H1 (cell line): ENCODE measurements at regions not wholly inside any gene's neighbourhood (a gene's known extent, or its start where the extent isn't known, plus 50 kb on each side); places are given as distances from the start of the nearest gene placed in this dataset.

Experiments
- CTCF ChIA-PET: fragments of 300-600 bp; sonication (Branson Sonifier 250); formaldehyde crosslinking; loops from one replicate; lab custom pipeline; 2021; ENCODE audit not compliant: partially characterized antibody; lab: Charles Lee
- POLR2A ChIA-PET: fragments of 300-600 bp; sonication (Branson Sonifier 250); formaldehyde crosslinking; loops from one replicate; lab custom pipeline; 2021; ENCODE audit warnings: inconsistent platforms; ENCODE audit not compliant: partially characterized antibody; lab: Charles Lee
- DNase-seq, 2 experiments: peaks; one replicate each; pipeline versions ENCODE4 v3.0.0 to v3.0.0-alpha.2; 2010 to 2022; ENCODE audit warnings: low spot score in 2 of 2, low read depth in 1 of 2, mixed read lengths in 1 of 2
- FAIRE-seq: peaks from 2 replicates; lab custom pipeline; 2011; peaks lifted over from hg19 to GRCh38; lab: Jason Lieb, UNC
- H2AFZ ChIP-seq: 2 replicates; pipeline ENCODE4 v1.8.1; 2012; ENCODE audit warnings: low read length, inconsistent platforms
- H2AK5ac ChIP-seq: 2 replicates; pipeline ENCODE4 v1.6.1; 2013; ENCODE audit warnings: low read depth, low read length
- H2BK120ac ChIP-seq: replicated peaks from 2 replicates; pipeline ENCODE3; 2013; ENCODE audit warnings: low read depth, low read length, inconsistent platforms
- H2BK12ac ChIP-seq: 2 replicates; pipeline ENCODE4 v1.6.1; 2013; ENCODE audit warnings: low read depth, low read length
- H2BK15ac ChIP-seq: 2 replicates; pipeline ENCODE4 v1.6.1; 2013; ENCODE audit warnings: low read length
- H2BK20ac ChIP-seq: 2 replicates; pipeline ENCODE4 v1.6.1; 2013; ENCODE audit warnings: low read length
- H2BK5ac ChIP-seq: 2 replicates; pipeline ENCODE4 v1.6.1; 2013; ENCODE audit warnings: low read depth, low read length
- H3K14ac ChIP-seq: 2 replicates; pipeline ENCODE4 v1.6.1; 2013; ENCODE audit warnings: inconsistent platforms; ENCODE audit not compliant: insufficient read length
- H3K18ac ChIP-seq: 2 replicates; pipeline ENCODE4 v1.6.1; 2013; ENCODE audit warnings: low read length; ENCODE audit errors: extremely low read depth
- H3K23ac ChIP-seq: 2 replicates; pipeline ENCODE4 v1.6.1; 2013; ENCODE audit warnings: inconsistent platforms; ENCODE audit not compliant: insufficient read length
- H3K23me2 ChIP-seq: 2 replicates; pipeline ENCODE4 v1.6.1; 2013; ENCODE audit warnings: low read depth, low read length
- H3K27ac ChIP-seq: 2 replicates; pipeline ENCODE4 v1.6.1; 2011; ENCODE audit warnings: low read depth, low read length, inconsistent platforms
- H3K27me3 ChIP-seq, 4 experiments: replicated peaks in 1 of 4; 1 replicate in 1 of 4; 2 replicates in 3 of 4; pipeline versions ENCODE4 v1.6.1 to v1.8.1; 2011 to 2013; ENCODE audit warnings: low read length in 3 of 4, mild to moderate bottlenecking in 3 of 4, inconsistent platforms in 2 of 4, mixed read lengths in 2 of 4, moderate library complexity in 1 of 4; ENCODE audit not compliant: control insufficient read depth in 3 of 4, insufficient read depth in 3 of 4; ENCODE audit errors: extremely low read depth in 1 of 4
- H3K36me3 ChIP-seq, 4 experiments: 2 replicates each; pipeline versions ENCODE4 v1.6.1 to v1.8.1; 2011 to 2013; ENCODE audit warnings: mild to moderate bottlenecking in 4 of 4, low read length in 3 of 4, moderate library complexity in 2 of 4, control low read depth in 1 of 4, inconsistent platforms in 1 of 4; ENCODE audit not compliant: insufficient read depth in 4 of 4, control insufficient read depth in 2 of 4
- H3K4ac ChIP-seq: replicated peaks from 2 replicates; pipeline ENCODE3; 2013; ENCODE audit warnings: low read length, low read depth, mixed read lengths, inconsistent platforms; ENCODE audit not compliant: insufficient read length
- H3K4me1 ChIP-seq, 4 experiments: replicated peaks in 1 of 4; 1 replicate in 1 of 4; 2 replicates in 3 of 4; pipeline versions ENCODE4 v1.6.1 to v1.8.1; 2011 to 2013; ENCODE audit warnings: low read length in 3 of 4, inconsistent platforms in 2 of 4, mixed read lengths in 1 of 4; ENCODE audit not compliant: insufficient read depth in 4 of 4, control insufficient read depth in 3 of 4
- H3K4me2 ChIP-seq, 2 experiments: 2 replicates each; pipeline versions ENCODE4 v1.6.1 to v1.8.1; 2011 to 2013; ENCODE audit warnings: low read depth in 2 of 2, low read length in 2 of 2, control low read depth in 1 of 2, inconsistent platforms in 1 of 2, mild to moderate bottlenecking in 1 of 2; ENCODE audit not compliant: insufficient read depth in 1 of 2
- H3K4me3 ChIP-seq, 4 experiments: fragments of 200-600, 300-600 bp in 1 of 4; sonication (generic), shearing (Covaris generic), sonication (Bioruptor Twin) in 1 of 4; 2 replicates each; pipeline versions ENCODE4 v1.5.1 to v1.8.1; 2011 to 2016; ENCODE audit warnings: low read length in 4 of 4, low read depth in 3 of 4, control low read depth in 2 of 4, inconsistent platforms in 2 of 4, mild to moderate bottlenecking in 2 of 4, mixed read lengths in 1 of 4, moderate library complexity in 1 of 4; ENCODE audit not compliant: insufficient read depth in 2 of 4; ENCODE audit errors: extremely low read depth in 1 of 4
- H3K56ac ChIP-seq: replicated peaks from 2 replicates; pipeline ENCODE3; 2013; ENCODE audit warnings: low read depth, mild to moderate bottlenecking, mixed read lengths, low read length, inconsistent platforms; ENCODE audit not compliant: insufficient read length
- H3K79me1 ChIP-seq: 2 replicates; pipeline ENCODE4 v1.6.1; 2013; ENCODE audit warnings: low read depth, low read length, control low read depth
- H3K79me2 ChIP-seq, 2 experiments: 2 replicates each; pipeline versions ENCODE4 v1.6.1 to v1.8.1; 2012 to 2013; ENCODE audit warnings: low read length in 2 of 2, mild to moderate bottlenecking in 2 of 2, inconsistent platforms in 1 of 2; ENCODE audit not compliant: insufficient read depth in 2 of 2, control insufficient read depth in 1 of 2
- H3K9ac ChIP-seq, 4 experiments: replicated peaks in 1 of 4; 1 replicate in 1 of 4; 2 replicates in 3 of 4; pipeline versions ENCODE4 v1.6.1 to v1.8.1; 2011 to 2013; ENCODE audit warnings: low read depth in 3 of 4, low read length in 3 of 4, control low read depth in 2 of 4, mild to moderate bottlenecking in 2 of 4, moderate library complexity in 2 of 4, inconsistent platforms in 1 of 4; ENCODE audit errors: extremely low read depth in 1 of 4
- H3K9me3 ChIP-seq, 2 experiments: 2 replicates each; pipeline versions ENCODE4 v1.6.1 to v1.8.1; 2012 to 2013; ENCODE audit warnings: mild to moderate bottlenecking in 2 of 2, moderate library complexity in 2 of 2, control low read depth in 1 of 2, inconsistent platforms in 1 of 2, low read depth in 1 of 2, low read length in 1 of 2, mixed read lengths in 1 of 2; ENCODE audit not compliant: insufficient read depth in 2 of 2
- H4K20me1 ChIP-seq, 2 experiments: replicated peaks in 1 of 2; 2 replicates each; pipeline versions ENCODE3 to v1.8.1; 2011 to 2013; ENCODE audit warnings: inconsistent platforms in 2 of 2, low read length in 2 of 2, mild to moderate bottlenecking in 1 of 2; ENCODE audit not compliant: insufficient read depth in 2 of 2, control insufficient read depth in 1 of 2
- H4K5ac ChIP-seq: 2 replicates; pipeline ENCODE4 v1.6.1; 2013; ENCODE audit warnings: low read length, low read depth, mixed read lengths, inconsistent platforms; ENCODE audit not compliant: insufficient read length
- H4K8ac ChIP-seq: 2 replicates; pipeline ENCODE4 v1.8.0; 2013; ENCODE audit warnings: mild to moderate bottlenecking, moderate library complexity, low read length, inconsistent platforms; ENCODE audit not compliant: insufficient read depth; ENCODE audit errors: extremely low read depth
- H4K91ac ChIP-seq: replicated peaks from 2 replicates; pipeline ENCODE3; 2013; ENCODE audit warnings: low read length, mixed read lengths, inconsistent platforms; ENCODE audit not compliant: insufficient read length
- CEBPB ChIP-seq: IDR thresholded peaks from 2 replicates; pipeline ENCODE4 v1.6.1; 2012; ENCODE audit warnings: low read depth, low read length
- E2F6 ChIP-seq: IDR thresholded peaks from 2 replicates; pipeline ENCODE4 v1.6.1; 2012; ENCODE audit warnings: inconsistent platforms
- HDAC6 ChIP-seq: IDR thresholded peaks from one replicate; pipeline ENCODE4 v1.7.1; 2012; ENCODE audit warnings: low read depth, mild to moderate bottlenecking, inconsistent platforms, low read length, moderate library complexity
- NRF1 ChIP-seq: IDR thresholded peaks from 2 replicates; pipeline ENCODE4 v1.6.1; 2011; ENCODE audit warnings: mild to moderate bottlenecking, low read depth, low read length, improper control_type of control experiment
- RNF2 ChIP-seq: fragments of 200-900, 300-1000 bp; sonication (generic); IDR thresholded peaks from 2 replicates; pipeline ENCODE4 v1.7.1; 2016; ENCODE audit warnings: borderline replicate concordance, low read depth, mild to moderate bottlenecking, antibody characterized with exemption, low read length; ENCODE audit not compliant: poor library complexity, severe bottlenecking; ENCODE audit errors: missing control alignments
- SAP30 ChIP-seq: fragments of 300-600 bp; sonication (generic); IDR thresholded peaks from 2 replicates; pipeline ENCODE4 v1.7.1; 2012; ENCODE audit warnings: low read length, moderate library complexity, mild to moderate bottlenecking, inconsistent platforms; ENCODE audit not compliant: insufficient read depth, insufficient replicate concordance
- SIRT6 ChIP-seq: IDR thresholded peaks from one replicate; pipeline ENCODE4 v1.7.1; 2012; ENCODE audit warnings: low read length, inconsistent platforms
- USF2 ChIP-seq: IDR thresholded peaks from 2 replicates; pipeline ENCODE4 v1.6.1; 2011; ENCODE audit warnings: low read length, improper control_type of control experiment
- YY1 ChIP-seq: IDR thresholded peaks from 2 replicates; pipeline ENCODE4 v1.6.1; 2011; ENCODE audit warnings: low read depth, mild to moderate bottlenecking, low read length
- WGBS, 2 experiments: shearing (Covaris generic) in 1 of 2; methylation state at CpG; one replicate each; pipeline versions ENCODE4 v1.1.6 to v1.1.7; 2013 to 2015; ENCODE audit warnings: low lambda C conversion rate in 2 of 2, mixed read lengths in 2 of 2, inconsistent platforms in 1 of 2, low coverage in 1 of 2, missing lambda C conversion rate in 1 of 2; ENCODE audit not compliant: insufficient replicate concordance in 2 of 2, insufficient coverage in 1 of 2, insufficient read length in 1 of 2; ENCODE audit errors: extremely low coverage in 1 of 2, missing lambda C conversion rate in 1 of 2; 5-methylcytosine and 5-hydroxymethylcytosine counted together
- TF ChIP-seq, protein P1 (sequence below): IDR thresholded peaks from 2 replicates; pipeline ENCODE4 v1.6.1; 2012; ENCODE audit warnings: low read length, inconsistent platforms

DNA sequence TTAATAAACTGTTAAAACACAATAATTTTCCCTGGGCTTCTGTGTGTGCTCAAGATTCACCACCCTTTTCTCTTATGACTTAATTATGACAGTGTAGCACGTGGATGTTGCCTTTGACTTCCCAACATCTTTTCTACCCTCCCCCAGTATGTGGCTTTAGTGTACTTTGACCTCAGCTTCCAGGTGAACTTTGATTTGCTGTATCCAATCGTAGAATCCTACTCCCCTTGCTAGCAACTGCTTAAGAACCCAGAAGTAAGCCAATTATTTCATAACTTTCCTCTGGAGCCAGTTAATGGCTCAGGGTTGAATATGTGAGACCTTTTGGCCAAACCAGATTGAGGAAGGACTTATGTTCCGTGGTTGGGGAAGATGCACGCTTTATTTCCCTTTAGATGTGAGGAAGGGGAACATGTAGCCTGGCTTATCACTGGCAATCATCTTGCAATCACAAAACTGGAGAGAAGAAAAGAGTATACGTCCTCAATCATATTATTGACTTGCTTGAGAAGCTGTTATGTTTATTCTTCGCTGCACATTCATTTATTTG lies 259.6 kb upstream of the ATP2B1 start:
- Histone ChIP-seq H2BK15ac (no peak overlapping the region), H3K9me3 (no peaks in the 10 kb centered on the region), H2BK120ac (no peak overlapping the region), H3K56ac (no peak overlapping the region), H3K4me3 (no peak overlapping the region), H3K27ac (no peak overlapping the region), H2AFZ (no peak overlapping the region), H2BK12ac (no peak overlapping the region), H4K5ac (no peak overlapping the region), H4K20me1 (no peaks in the 10 kb centered on the region), H3K36me3 (no peaks in the 10 kb centered on the region; a peak in 1 of 8 replicates), H3K79me2 (no peaks in the 10 kb centered on the region), H2AK5ac (no peak overlapping the region), H3K79me1 (no peaks in the 10 kb centered on the region), H2BK20ac (no peak overlapping the region), H3K14ac (no peak overlapping the region), H4K91ac (peak overlapping the region; percentile 66), H3K23me2 (no peaks in the 10 kb centered on the region; the same call in 1 of the 2 replicates), H2BK5ac (no peak overlapping the region), H4K8ac (no peak overlapping the region), H3K4me2 (no peak overlapping the region), H3K4ac (no peak overlapping the region), H3K4me1 (peaks cover 0 to 13% (median 10%) of the 10 kb centered on the region in 4 experiments; a peak in 5 of 7 replicates), H3K27me3 (no peaks in the 10 kb centered on the region), H3K23ac (no peak overlapping the region), H3K18ac (no peak overlapping the region), H3K9ac (no peak overlapping the region)
- DNase-seq (no peak), FAIRE-seq (no peak)
- ChIA-PET CTCF (interaction anchor here (0.5 to 1.3 kb wide), 4 partner anchors 15 to 136 kb away, joined by 3 read pairs; no protein-coding TSS in a partner anchor), POLR2A (no interaction called here)
- 96% methylated on average over 6 of the region's 6 CpGs; no CpG with 5 or more reads in 1 of the 2 experiments for WGBS, 2 experiments
- TF ChIP-seq SAP30: no peak
- no peak for TF ChIP-seq RNF2
- TF ChIP-seq USF2: no peak
- TF ChIP-seq E2F6: no peak
- TF ChIP-seq HDAC6: no peak
- TF ChIP-seq CEBPB: no peak
- TF ChIP-seq, protein P1, sequence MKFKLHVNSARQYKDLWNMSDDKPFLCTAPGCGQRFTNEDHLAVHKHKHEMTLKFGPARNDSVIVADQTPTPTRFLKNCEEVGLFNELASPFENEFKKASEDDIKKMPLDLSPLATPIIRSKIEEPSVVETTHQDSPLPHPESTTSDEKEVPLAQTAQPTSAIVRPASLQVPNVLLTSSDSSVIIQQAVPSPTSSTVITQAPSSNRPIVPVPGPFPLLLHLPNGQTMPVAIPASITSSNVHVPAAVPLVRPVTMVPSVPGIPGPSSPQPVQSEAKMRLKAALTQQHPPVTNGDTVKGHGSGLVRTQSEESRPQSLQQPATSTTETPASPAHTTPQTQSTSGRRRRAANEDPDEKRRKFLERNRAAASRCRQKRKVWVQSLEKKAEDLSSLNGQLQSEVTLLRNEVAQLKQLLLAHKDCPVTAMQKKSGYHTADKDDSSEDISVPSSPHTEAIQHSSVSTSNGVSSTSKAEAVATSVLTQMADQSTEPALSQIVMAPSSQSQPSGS: no peak
- TF ChIP-seq NRF1: no peak
- TF ChIP-seq YY1: no peak
- TF ChIP-seq SIRT6: no peak
